ENCODE measurements at regions not wholly inside any gene's neighbourhood (a gene's known extent, or its start where the extent isn't known, plus 50 kb on each side); places are given as distances from the start of the nearest gene placed in this dataset.

GRCh38 chr4:41396214-41396613 lies 139.5 kb downstream of the UCHL1 start:
- no peak overlapping the region for H3K4me3 ChIP-seq (ENCODE audit: low read depth, low read length)
- DNase-seq (ENCODE audit: low read depth): no peak
- no peak for TF ChIP-seq CTCF (conservative IDR thresholded peaks at IDR 0.05; ENCODE audit: low read depth, low read length)

DNA sequence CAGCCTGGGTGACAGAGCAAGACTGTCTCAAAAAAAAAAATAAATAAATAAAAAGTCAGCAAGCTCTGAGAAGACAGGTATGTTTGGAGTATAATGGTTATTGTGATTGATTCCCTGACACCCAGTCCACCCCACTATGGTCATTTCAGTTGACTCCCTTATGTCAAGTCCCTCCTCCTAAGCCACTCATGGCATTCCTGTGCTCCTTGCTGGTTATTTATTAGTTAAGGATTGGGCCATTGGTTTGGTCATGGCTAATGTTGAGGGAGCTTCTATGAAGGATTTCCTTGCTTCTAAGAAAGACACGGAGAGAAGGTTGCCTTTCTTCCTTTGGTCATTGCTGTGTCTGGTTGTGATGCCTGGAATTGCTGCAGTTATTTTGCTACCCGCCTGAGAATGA lies 140.1 kb downstream of the UCHL1 start:
- no peak for DNase-seq (ENCODE audit: low read depth)
- H3K4me3 ChIP-seq (ENCODE audit: low read depth, low read length): no peak overlapping the region
- TF ChIP-seq CTCF (conservative IDR thresholded peaks at IDR 0.05; ENCODE audit: low read depth, low read length): no peak

GRCh38 chr4:41399231-41399630 lies 138.7 kb upstream of the LIMCH1 start:
- TF ChIP-seq CTCF (conservative IDR thresholded peaks at IDR 0.05; ENCODE audit: low read depth, low read length): no peak
- no peak overlapping the region for H3K4me3 ChIP-seq (ENCODE audit: low read depth, low read length)
- DNase-seq (ENCODE audit: low read depth): no peak

DNA sequence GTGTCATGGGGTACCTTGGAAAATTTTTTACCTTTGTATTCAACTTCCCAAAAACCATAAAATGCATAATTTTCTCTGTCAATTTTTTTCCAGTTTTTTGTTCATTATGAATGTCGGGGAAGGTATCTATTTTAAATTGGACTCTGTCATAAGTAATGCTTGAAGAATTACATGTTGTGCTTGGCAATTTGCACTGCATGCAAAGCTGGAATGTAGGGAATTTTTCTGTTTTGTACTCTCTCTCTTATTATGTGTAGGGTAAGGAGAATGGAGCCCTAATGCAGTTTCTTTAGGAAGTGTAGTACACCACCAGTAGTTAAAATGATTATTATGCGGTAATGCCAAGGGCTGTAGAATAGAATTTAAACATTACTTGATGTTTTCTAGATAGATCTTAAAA lies 137.7 kb upstream of the LIMCH1 start:
- no peak for DNase-seq (ENCODE audit: low read depth)
- no peak for TF ChIP-seq CTCF (conservative IDR thresholded peaks at IDR 0.05; ENCODE audit: low read depth, low read length)
- no peak overlapping the region for H3K4me3 ChIP-seq (ENCODE audit: low read depth, low read length)

GRCh38 chr4:41405464-41406112 lies 132.4 kb upstream of the LIMCH1 start:
- no peak for TF ChIP-seq CTCF (conservative IDR thresholded peaks at IDR 0.05; ENCODE audit: low read depth, low read length)
- DNase-seq (ENCODE audit: low read depth): no peak
- H3K4me3 ChIP-seq (ENCODE audit: low read depth, low read length): no peak overlapping the region

DNA sequence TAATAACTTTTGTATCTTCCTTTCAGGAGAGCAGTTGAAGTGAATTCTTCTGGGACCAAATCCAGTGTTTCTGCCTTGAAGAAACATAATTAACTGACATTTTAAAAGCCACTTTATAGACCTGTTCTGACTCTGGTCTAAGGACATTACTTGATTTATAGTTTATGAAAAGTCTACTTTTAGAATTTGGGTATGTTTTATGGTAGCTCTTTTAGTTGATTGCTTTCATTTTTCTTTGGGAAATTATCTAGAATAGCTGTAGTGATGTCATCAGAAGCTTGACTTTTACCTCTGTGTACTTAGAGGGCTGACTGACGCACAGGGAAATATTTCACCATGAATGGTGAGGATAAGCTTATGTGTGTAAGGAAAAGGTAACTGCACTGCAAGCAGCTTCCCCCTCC lies 131.8 kb upstream of the LIMCH1 start:
- no peak for TF ChIP-seq CTCF (conservative IDR thresholded peaks at IDR 0.05; ENCODE audit: low read depth, low read length)
- no peak overlapping the region for H3K4me3 ChIP-seq (ENCODE audit: low read depth, low read length)
- DNase-seq (ENCODE audit: low read depth): no peak

DNA sequence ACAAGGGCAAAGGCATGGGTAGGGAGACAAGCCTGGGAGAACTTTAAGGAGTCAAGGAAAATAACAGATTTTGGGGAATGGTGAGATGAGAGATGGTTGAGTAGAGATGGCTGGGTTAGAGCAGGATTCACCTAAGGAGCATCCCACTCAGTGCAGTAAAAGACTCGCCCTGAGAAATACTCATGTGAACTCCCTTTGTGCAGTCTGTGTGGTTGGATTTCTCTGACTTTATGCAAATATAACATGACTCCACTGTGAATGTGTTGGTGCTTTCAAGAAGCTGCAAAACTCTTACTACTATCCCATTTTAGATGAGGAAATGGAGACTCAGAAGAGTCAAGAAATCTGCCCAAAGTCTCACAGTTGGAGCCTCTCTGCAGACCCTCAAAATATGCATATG lies 129.8 kb upstream of the LIMCH1 start:
- TF ChIP-seq CTCF (conservative IDR thresholded peaks at IDR 0.05; ENCODE audit: low read depth, low read length): no peak
- no peak overlapping the region for H3K4me3 ChIP-seq (ENCODE audit: low read depth, low read length)
- no peak for DNase-seq (ENCODE audit: low read depth)
